Endothelial cell of umbilical vein (primary cell): ENCODE measurements at regions not wholly inside any gene's neighbourhood (a gene's known extent, or its start where the extent isn't known, plus 50 kb on each side); places are given as distances from the start of the nearest gene placed in this dataset.

Experiments used
- EZH2 ChIP-seq: IDR thresholded peaks from 2 replicates; pipeline ENCODE4 v1.6.1; 2012; ENCODE audit warnings: borderline replicate concordance, low read depth, mild to moderate bottlenecking, moderate library complexity, low read length, inconsistent platforms; ENCODE audit not compliant: severe bottlenecking
- FOS ChIP-seq: IDR thresholded peaks from 2 replicates; pipeline ENCODE4 v1.6.1; 2011; ENCODE audit warnings: mild to moderate bottlenecking, low read length, moderate library complexity, borderline replicate concordance; ENCODE audit not compliant: insufficient read depth
- GATA2 ChIP-seq: IDR thresholded peaks from 2 replicates; pipeline ENCODE4 v1.7.0; 2011; ENCODE audit warnings: low read depth, mild to moderate bottlenecking, moderate library complexity, mixed read lengths, low read length; ENCODE audit not compliant: insufficient read length, insufficient read depth
- JUN ChIP-seq: IDR thresholded peaks from 2 replicates; pipeline ENCODE4 v1.6.1; 2011; ENCODE audit warnings: borderline replicate concordance, low read depth; ENCODE audit not compliant: insufficient read length, insufficient read depth
- POLR2A ChIP-seq: IDR thresholded peaks from 2 replicates; pipeline ENCODE4 v1.6.1; 2012; ENCODE audit warnings: low read depth, mild to moderate bottlenecking, control low read depth, low read length
- POLR2AphosphoS5 ChIP-seq: IDR thresholded peaks from 2 replicates; pipeline ENCODE4 v1.6.1; 2012; ENCODE audit warnings: low read depth, mild to moderate bottlenecking, control low read depth, low read length, moderate library complexity; ENCODE audit not compliant: insufficient read depth
- TF ChIP-seq, protein P1 (sequence below), 2 donors: IDR thresholded peaks; 1 replicate in 1 of 2; 2 replicates in 1 of 2; pipeline ENCODE4 v1.5.1; 2011; ENCODE audit warnings: low read length in 2 of 2, mild to moderate bottlenecking in 2 of 2, moderate library complexity in 2 of 2, control low read depth in 1 of 2, inconsistent platforms in 1 of 2, low read depth in 1 of 2; ENCODE audit not compliant: insufficient read depth in 1 of 2; ENCODE audit errors: extremely low read depth in 1 of 2
- TF ChIP-seq, protein P2 (sequence below): IDR thresholded peaks from 2 replicates; pipeline ENCODE4 v1.6.1; 2011; ENCODE audit not compliant: insufficient read depth, insufficient read length

DNA sequence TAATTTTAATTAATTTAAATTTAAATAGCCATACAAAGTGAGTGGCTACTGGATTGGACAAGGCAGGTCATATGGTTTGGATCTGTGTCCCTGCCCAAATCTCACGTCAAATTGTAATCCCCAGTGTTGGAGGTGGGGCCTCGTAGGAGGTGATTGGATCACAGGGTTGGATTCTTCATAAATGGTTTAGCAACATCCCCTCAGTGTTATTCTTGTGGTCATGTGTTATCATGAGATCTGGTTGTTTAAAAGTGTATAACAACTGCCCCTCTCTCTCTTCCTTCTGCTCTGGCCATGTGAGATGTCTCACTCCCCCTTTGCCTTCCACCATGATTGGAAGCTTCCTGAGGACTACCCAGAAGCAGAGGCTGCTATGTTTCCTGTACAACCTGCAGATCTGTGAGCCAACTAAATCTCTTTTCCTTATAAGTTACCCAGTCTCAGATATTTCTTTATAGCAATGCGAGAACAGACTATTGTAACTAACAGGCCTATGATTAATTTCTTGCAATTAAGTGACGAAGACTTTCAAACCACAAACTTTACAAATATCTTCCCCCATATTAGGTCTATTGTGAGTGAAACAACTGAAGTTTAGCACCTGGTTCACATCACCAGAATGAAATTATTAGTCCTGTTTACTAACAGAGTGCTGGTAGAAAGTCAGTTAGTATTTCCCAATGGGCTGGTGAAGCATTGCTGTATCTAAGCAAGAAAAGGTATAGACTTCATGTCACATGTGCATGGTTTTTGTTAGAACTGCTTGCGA, 60.0 kb upstream of the TNFAIP3 start:
- TF ChIP-seq, protein P1, sequence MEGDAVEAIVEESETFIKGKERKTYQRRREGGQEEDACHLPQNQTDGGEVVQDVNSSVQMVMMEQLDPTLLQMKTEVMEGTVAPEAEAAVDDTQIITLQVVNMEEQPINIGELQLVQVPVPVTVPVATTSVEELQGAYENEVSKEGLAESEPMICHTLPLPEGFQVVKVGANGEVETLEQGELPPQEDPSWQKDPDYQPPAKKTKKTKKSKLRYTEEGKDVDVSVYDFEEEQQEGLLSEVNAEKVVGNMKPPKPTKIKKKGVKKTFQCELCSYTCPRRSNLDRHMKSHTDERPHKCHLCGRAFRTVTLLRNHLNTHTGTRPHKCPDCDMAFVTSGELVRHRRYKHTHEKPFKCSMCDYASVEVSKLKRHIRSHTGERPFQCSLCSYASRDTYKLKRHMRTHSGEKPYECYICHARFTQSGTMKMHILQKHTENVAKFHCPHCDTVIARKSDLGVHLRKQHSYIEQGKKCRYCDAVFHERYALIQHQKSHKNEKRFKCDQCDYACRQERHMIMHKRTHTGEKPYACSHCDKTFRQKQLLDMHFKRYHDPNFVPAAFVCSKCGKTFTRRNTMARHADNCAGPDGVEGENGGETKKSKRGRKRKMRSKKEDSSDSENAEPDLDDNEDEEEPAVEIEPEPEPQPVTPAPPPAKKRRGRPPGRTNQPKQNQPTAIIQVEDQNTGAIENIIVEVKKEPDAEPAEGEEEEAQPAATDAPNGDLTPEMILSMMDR (IDR thresholded peaks at IDR 0.05; ENCODE audit: extremely low read depth in 1 of 2, insufficient read depth in 1 of 2, low read depth in 1 of 2, low read length in 2 of 2), result no peak
- TF ChIP-seq GATA2 (no peak), EZH2 (no peak), POLR2AphosphoS5 (no peak), POLR2A (no peak), JUN (no peak), FOS (no peak)
- TF ChIP-seq, protein P2, sequence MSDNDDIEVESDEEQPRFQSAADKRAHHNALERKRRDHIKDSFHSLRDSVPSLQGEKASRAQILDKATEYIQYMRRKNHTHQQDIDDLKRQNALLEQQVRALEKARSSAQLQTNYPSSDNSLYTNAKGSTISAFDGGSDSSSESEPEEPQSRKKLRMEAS, result no peak
